Left lung (tissue), 4 donors: ENCODE measurements at regions not wholly inside any gene's neighbourhood (a gene's known extent, or its start where the extent isn't known, plus 50 kb on each side); places are given as distances from the start of the nearest gene placed in this dataset.
A peak's percentile ranks its signal among the peaks of the same experiment; 100 is the strongest.

Source experiments
- ATAC-seq: fragments of 200-7000 bp; cut with Tn5 transposase; one replicate; pipeline ENCODE4 v1.9.1; 2020; ENCODE audit warnings: moderate library complexity
- DNase-seq, 4 donors: peaks; one replicate each; pipeline ENCODE4 v3.0.0-alpha.2; 2013 to 2020
- H3K27ac ChIP-seq, 2 donors: fragments of 200-600 bp; sonication (generic) in 1 of 2; one replicate each; pipeline versions ENCODE4 v1.5.0 to v1.8.0; 2020 to 2021
- H3K27me3 ChIP-seq, 2 donors: fragments of 200-600 bp; sonication (generic) in 1 of 2; one replicate each; pipeline versions ENCODE4 v1.5.0 to v1.8.0; 2020 to 2021
- H3K36me3 ChIP-seq, 2 donors: fragments of 200-600 bp; sonication (generic) in 1 of 2; one replicate each; pipeline versions ENCODE4 v1.5.0 to v1.8.0; 2020 to 2021
- H3K4me1 ChIP-seq, 2 donors: fragments of 200-600 bp; one replicate each; pipeline ENCODE4 v1.8.0; 2021
- H3K4me3 ChIP-seq, 2 donors: fragments of 200-600 bp; sonication (generic) in 1 of 2; one replicate each; pipeline versions ENCODE4 v1.5.0 to v1.8.0; 2020 to 2021; ENCODE audit warnings: mild to moderate bottlenecking in 1 of 2
- H3K9me3 ChIP-seq, 2 donors: fragments of 200-600 bp; sonication (generic) in 1 of 2; one replicate each; pipeline versions ENCODE4 v1.5.0 to v1.8.0; 2020 to 2021
- intact Hi-C, 2 donors: fragments of 100-400 bp; cut with DNase I; formaldehyde crosslinking; loops; one replicate each; pipeline versions ENCODE4 v1.11.2 to v1.14.2; 2022
- TF ChIP-seq, protein P1 (sequence below), 2 donors: fragments of 200-600 bp; sonication (generic) in 1 of 2; IDR thresholded peaks; one replicate each; pipeline versions ENCODE4 v1.5.0 to v1.8.0; 2021; ENCODE audit warnings: antibody characterized with exemption in 2 of 2
- donor health status: DM: no; HTN: yes; CAD: no.
- donor health status: DM: no; HTN: no; CAD: no.

GRCh38 chr3:106620646-106621045, 751.8 kb upstream of the CBLB start:
- Histone ChIP-seq H3K27me3 (no peaks in the 10 kb centered on the region), H3K9me3 (peaks cover 0 to 15% of the 10 kb centered on the region in 2 donors), H3K27ac (no peak overlapping the region), H3K36me3 (no peaks in the 10 kb centered on the region), H3K4me1 (no peaks in the 10 kb centered on the region), H3K4me3 (no peak overlapping the region)
- ATAC-seq: no peak
- no peak for DNase-seq
- intact Hi-C loops: no loop called here
- TF ChIP-seq, protein P1, sequence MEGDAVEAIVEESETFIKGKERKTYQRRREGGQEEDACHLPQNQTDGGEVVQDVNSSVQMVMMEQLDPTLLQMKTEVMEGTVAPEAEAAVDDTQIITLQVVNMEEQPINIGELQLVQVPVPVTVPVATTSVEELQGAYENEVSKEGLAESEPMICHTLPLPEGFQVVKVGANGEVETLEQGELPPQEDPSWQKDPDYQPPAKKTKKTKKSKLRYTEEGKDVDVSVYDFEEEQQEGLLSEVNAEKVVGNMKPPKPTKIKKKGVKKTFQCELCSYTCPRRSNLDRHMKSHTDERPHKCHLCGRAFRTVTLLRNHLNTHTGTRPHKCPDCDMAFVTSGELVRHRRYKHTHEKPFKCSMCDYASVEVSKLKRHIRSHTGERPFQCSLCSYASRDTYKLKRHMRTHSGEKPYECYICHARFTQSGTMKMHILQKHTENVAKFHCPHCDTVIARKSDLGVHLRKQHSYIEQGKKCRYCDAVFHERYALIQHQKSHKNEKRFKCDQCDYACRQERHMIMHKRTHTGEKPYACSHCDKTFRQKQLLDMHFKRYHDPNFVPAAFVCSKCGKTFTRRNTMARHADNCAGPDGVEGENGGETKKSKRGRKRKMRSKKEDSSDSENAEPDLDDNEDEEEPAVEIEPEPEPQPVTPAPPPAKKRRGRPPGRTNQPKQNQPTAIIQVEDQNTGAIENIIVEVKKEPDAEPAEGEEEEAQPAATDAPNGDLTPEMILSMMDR (IDR thresholded peaks at IDR 0.05): no peak

DNA sequence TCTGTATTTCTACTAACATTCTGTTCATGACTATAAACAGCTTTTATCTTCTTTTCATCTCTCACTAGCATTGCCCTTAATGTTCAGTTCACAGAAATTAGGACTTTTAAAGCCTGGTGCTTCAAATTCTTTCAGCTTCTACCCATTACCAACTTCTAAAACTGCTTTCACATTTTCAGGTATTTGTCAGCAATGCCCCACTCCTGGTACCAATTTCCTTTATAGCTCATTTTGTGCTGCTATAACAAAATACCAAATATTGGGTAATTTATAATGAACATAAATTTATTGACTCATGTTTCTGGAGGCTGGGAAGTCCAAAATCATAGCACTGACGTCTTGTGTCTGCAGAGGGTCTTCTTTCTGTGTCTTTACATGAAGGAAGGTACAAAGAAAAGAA, 753.1 kb upstream of the CCDC54 start:
- Histone ChIP-seq H3K27ac (no peak overlapping the region), H3K9me3 (peaks cover 0 to 15% of the 10 kb centered on the region in 2 donors), H3K4me1 (no peaks in the 10 kb centered on the region), H3K36me3 (no peaks in the 10 kb centered on the region), H3K4me3 (no peak overlapping the region), H3K27me3 (no peaks in the 10 kb centered on the region)
- DNase-seq (no peak), ATAC-seq (no peak)
- TF ChIP-seq, protein P1 (IDR thresholded peaks at IDR 0.05): no peak
- intact Hi-C loops: no loop called here

DNA sequence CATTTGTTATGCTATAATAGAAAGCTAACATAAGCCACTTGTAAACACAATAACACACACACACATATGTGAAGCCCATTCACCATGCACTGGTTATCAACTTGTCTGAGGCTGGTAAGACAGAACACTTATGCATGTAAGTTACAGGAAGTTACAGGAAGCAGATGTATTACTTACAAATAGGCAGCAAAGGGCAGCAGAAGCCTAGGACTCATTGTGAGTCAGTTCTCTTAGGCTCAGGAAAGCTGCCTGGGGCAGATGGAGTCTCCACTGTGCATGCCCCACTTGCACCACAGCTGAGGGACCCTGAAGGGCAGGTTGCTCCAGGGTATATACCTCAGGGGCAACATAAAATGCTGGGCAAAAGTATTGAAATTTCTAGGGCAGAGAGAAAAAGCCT, 748.8 kb upstream of the CCDC54 start:
- ATAC-seq (no peak), DNase-seq (no peak)
- Histone ChIP-seq H3K9me3 (peaks cover 0 to 11% of the 10 kb centered on the region in 2 donors), H3K36me3 (no peaks in the 10 kb centered on the region), H3K4me1 (no peaks in the 10 kb centered on the region), H3K4me3 (no peak overlapping the region), H3K27me3 (no peaks in the 10 kb centered on the region), H3K27ac (no peak overlapping the region)
- intact Hi-C loops: no loop called here
- TF ChIP-seq, protein P1 (IDR thresholded peaks at IDR 0.05): no peak

GRCh38 chr3:106629215-106629832, 747.9 kb upstream of the CCDC54 start:
- DNase-seq (no peak), ATAC-seq (no peak)
- H3K27me3 ChIP-seq: no peaks in the 10 kb centered on the region
- intact Hi-C loops: no loop called here
- TF ChIP-seq, protein P1 (IDR thresholded peaks at IDR 0.05): no peak
- H3K4me3 ChIP-seq: no peak overlapping the region
- no peaks in the 10 kb centered on the region for H3K4me1 ChIP-seq
- H3K9me3 ChIP-seq: peaks cover 0 to 6% of the 10 kb centered on the region in 2 donors
- H3K36me3 ChIP-seq: no peaks in the 10 kb centered on the region
- H3K27ac ChIP-seq: no peak overlapping the region

DNA sequence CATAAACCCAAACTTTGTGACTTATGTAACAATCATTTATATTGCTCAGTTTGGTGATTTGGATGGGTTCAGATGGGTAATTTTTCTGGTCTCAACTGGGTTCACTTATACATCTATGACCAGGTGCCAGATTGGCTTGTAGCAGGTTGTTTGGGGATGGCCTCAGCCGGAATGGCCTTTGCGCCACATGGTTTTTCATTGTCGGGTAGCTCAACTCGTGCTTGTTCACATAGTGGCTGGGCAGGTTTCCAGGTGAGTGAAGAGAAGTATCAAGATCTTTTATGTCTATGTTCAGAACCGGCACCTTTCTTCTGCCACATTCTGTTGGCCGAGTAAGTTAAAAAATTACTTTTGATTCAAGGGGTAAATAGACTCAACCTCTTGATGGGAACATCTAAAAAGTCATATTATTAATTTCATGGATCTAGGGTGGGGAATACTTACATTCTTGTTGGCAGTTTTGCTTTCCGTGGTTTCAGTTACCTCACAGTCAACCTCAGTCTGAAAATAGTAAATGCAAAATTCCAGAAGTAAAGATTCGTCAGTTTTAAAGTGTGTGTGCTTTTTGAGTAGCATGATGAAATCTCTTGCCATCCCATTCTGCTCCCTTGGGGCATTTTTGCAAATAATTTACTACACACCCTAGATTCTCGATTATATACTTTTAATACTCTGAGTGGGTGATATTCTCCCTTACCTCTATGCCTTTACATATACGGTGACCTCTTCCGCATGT, 745.7 kb upstream of the CCDC54 start:
- H3K4me1 ChIP-seq: no peaks in the 10 kb centered on the region
- intact Hi-C loops: no loop called here
- ATAC-seq (peak; percentile 86), DNase-seq (peak in 2 of 4 donors; percentile 46 to 55)
- no peaks in the 10 kb centered on the region for H3K27me3 ChIP-seq
- TF ChIP-seq, protein P1 (IDR thresholded peaks at IDR 0.05): no peak
- H3K27ac ChIP-seq: no peak overlapping the region
- H3K36me3 ChIP-seq: no peaks in the 10 kb centered on the region
- no peak overlapping the region for H3K4me3 ChIP-seq
- no peaks in the 10 kb centered on the region for H3K9me3 ChIP-seq
